Right lobe of liver (tissue), 4 donors: ENCODE measurements at regions not wholly inside any gene's neighbourhood (a gene's known extent, or its start where the extent isn't known, plus 50 kb on each side); places are given as distances from the start of the nearest gene placed in this dataset.

Experiments
- POLR2A ChIP-seq: fragments of 450-650 bp; IDR thresholded peaks from one replicate; pipeline ENCODE4 v1.6.1; 2017; ENCODE audit warnings: antibody characterized with exemption, mild to moderate bottlenecking
- TF ChIP-seq, protein P1 (sequence below), 4 donors: fragments of 200-600 bp in 3 of 4; fragments of 450-650 bp in 1 of 4; IDR thresholded peaks; one replicate each; pipeline versions ENCODE4 v1.5.1 to v1.8.0; 2016 to 2022; ENCODE audit warnings: antibody characterized with exemption in 4 of 4, mild to moderate bottlenecking in 2 of 4
- donor health status: DM: no; HTN: no; CAD: no.
- donor health status: DM: no; HTN: no; CAD: no.
- donor health status: DM: no; HTN: yes; CAD: no.

DNA sequence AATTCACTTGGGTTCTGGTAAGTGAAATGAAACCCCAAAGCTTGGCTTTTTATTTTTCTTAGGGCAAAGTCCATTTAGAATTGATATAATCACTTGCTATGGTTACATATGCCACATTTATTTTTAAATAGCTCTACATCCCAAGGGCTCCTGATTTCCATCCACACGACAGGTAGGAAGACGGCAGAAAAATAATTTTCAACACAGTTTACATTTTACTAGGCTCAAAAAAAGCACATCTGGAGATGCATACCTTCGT, 95.0 kb upstream of the EFNA5 start:
- TF ChIP-seq, protein P1, sequence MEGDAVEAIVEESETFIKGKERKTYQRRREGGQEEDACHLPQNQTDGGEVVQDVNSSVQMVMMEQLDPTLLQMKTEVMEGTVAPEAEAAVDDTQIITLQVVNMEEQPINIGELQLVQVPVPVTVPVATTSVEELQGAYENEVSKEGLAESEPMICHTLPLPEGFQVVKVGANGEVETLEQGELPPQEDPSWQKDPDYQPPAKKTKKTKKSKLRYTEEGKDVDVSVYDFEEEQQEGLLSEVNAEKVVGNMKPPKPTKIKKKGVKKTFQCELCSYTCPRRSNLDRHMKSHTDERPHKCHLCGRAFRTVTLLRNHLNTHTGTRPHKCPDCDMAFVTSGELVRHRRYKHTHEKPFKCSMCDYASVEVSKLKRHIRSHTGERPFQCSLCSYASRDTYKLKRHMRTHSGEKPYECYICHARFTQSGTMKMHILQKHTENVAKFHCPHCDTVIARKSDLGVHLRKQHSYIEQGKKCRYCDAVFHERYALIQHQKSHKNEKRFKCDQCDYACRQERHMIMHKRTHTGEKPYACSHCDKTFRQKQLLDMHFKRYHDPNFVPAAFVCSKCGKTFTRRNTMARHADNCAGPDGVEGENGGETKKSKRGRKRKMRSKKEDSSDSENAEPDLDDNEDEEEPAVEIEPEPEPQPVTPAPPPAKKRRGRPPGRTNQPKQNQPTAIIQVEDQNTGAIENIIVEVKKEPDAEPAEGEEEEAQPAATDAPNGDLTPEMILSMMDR (IDR thresholded peaks at IDR 0.05) = no peak
- TF ChIP-seq POLR2A = no peak
